ENCODE measurements at regions not wholly inside any gene's neighbourhood (a gene's known extent, or its start where the extent isn't known, plus 50 kb on each side); places are given as distances from the start of the nearest gene placed in this dataset.

GRCh38 chr5:107211630-107212029 is 459.1 kb downstream of the EFNA5 start:
- peaks cover 0 to 10% (median 1%) of the 10 kb centered on the region in 4 donors for H3K4me1 ChIP-seq
- no peaks in the 10 kb centered on the region for H3K9me3 ChIP-seq
- H3K4me3 ChIP-seq: no peak overlapping the region
- no peak for DNase-seq
- intact Hi-C loops (cut with DNase I; ENCODE audit: low total_unique reads): no loop called here
- no peaks in the 10 kb centered on the region for H3K27me3 ChIP-seq
- H3K27ac ChIP-seq: no peak overlapping the region
- no peak for TF ChIP-seq CTCF (IDR thresholded peaks at IDR 0.05)
- no peaks in the 10 kb centered on the region for H3K36me3 ChIP-seq

GRCh38 chr5:107208867-107209266 is 461.9 kb downstream of the EFNA5 start:
- no peak for TF ChIP-seq CTCF (IDR thresholded peaks at IDR 0.05)
- Histone ChIP-seq H3K27me3 (no peaks in the 10 kb centered on the region), H3K4me3 (no peak overlapping the region), H3K27ac (no peak overlapping the region), H3K36me3 (no peaks in the 10 kb centered on the region), H3K4me1 (no peaks in the 10 kb centered on the region), H3K9me3 (no peaks in the 10 kb centered on the region)
- intact Hi-C loops (cut with DNase I; ENCODE audit: low total_unique reads): no loop called here
- no peak for DNase-seq

- Histone ChIP-seq H3K9me3 (no peaks in the 10 kb centered on the region), H3K4me1 (no peaks in the 10 kb centered on the region), H3K4me3 (no peak overlapping the region), H3K36me3 (no peaks in the 10 kb centered on the region), H3K27ac (no peak overlapping the region), H3K27me3 (no peaks in the 10 kb centered on the region)
- intact Hi-C loops (cut with DNase I; ENCODE audit: low total_unique reads): no loop called here
- DNase-seq: no peak
- no peak for TF ChIP-seq CTCF (IDR thresholded peaks at IDR 0.05)
These were observed 466.3 kb downstream of the EFNA5 start for GRCh38 chr5:107204413-107204812.

- Histone ChIP-seq H3K4me1 (no peaks in the 10 kb centered on the region), H3K27me3 (no peaks in the 10 kb centered on the region), H3K27ac (no peak overlapping the region), H3K4me3 (no peak overlapping the region), H3K9me3 (no peaks in the 10 kb centered on the region), H3K36me3 (no peaks in the 10 kb centered on the region)
- DNase-seq: no peak
- intact Hi-C loops (cut with DNase I; ENCODE audit: low total_unique reads): no loop called here
- TF ChIP-seq CTCF (IDR thresholded peaks at IDR 0.05): no peak
These were observed 467.5 kb downstream of the EFNA5 start for GRCh38 chr5:107203243-107203642.

DNA sequence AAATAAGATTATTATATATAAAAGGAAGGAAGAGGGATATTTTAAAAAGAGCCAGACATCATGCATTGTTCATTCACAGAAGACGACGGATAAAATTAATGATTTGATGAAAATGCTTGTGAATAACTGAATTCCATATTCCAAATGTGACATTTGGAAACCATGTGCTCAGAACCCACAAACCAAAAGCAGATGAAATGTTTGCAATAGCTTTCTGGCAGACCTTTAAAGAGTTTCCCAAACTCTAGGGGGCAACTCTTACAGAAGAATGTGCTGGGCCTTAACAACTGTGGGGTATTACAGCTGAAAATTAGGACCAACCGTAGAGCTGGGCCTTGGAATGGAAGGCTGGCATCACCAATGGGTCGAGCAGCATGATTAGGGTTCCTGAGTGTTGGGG is 471.0 kb downstream of the EFNA5 start:
- H3K4me1 ChIP-seq: no peaks in the 10 kb centered on the region
- H3K9me3 ChIP-seq: no peaks in the 10 kb centered on the region
- H3K27ac ChIP-seq: no peak overlapping the region
- H3K36me3 ChIP-seq: no peaks in the 10 kb centered on the region
- TF ChIP-seq CTCF (IDR thresholded peaks at IDR 0.05): no peak
- H3K27me3 ChIP-seq: no peaks in the 10 kb centered on the region
- no peak overlapping the region for H3K4me3 ChIP-seq
- no peak for DNase-seq
- intact Hi-C loops (cut with DNase I; ENCODE audit: low total_unique reads): no loop called here

DNA sequence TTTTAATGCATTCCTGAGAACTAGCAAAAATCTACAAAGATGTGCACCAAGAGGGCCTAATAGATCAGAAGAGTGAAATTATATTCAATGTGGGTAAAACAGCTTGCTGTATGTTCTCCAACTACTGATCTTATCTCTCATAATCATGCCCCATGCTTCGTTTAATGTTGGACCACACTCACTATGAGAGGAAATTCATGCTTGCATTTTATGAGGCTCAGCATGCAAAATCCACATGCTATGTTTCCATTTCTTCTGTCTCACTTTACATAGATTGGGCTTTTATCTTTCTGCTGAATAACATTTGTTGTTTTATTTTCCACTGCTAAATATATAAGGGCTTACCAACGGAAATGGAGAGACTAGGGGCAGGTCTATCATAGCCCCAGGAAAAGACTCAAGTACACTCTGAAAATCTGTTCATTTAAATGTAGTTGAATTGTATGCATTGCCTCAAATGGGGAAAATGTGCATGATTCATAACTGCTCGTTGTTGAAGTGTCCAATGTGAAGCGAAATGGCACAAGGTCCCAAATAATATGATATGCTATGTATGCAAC is 474.2 kb downstream of the EFNA5 start:
- Histone ChIP-seq H3K27ac (no peak overlapping the region), H3K36me3 (no peaks in the 10 kb centered on the region), H3K27me3 (no peaks in the 10 kb centered on the region), H3K4me1 (no peaks in the 10 kb centered on the region), H3K4me3 (no peak overlapping the region), H3K9me3 (no peaks in the 10 kb centered on the region)
- TF ChIP-seq CTCF (IDR thresholded peaks at IDR 0.05): no peak
- intact Hi-C loops (cut with DNase I; ENCODE audit: low total_unique reads): no loop called here
- DNase-seq: no peak
